ENCODE measurements at regions not wholly inside any gene's neighbourhood (a gene's known extent, or its start where the extent isn't known, plus 50 kb on each side); places are given as distances from the start of the nearest gene placed in this dataset.

DNA sequence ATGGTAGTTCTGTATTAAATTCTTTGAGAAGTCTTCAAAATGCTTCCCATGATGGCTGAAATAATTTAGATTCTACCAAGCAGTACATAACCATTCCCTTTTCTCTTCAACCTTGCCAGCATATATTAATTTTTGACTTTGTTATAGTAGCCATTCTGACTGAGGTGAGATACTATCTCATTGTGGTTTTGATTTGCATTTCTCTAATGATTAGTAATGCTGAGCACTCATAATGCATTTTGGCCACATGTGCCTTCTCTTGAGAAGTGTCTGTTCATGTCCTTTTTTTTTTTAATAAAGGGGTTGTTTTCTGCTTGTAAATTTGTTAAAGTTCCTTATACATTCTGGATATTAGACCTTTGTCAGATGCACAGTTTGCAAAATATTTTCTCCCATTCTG lies 173.9 kb downstream of the CALCRL start:
- no peak for DNase-seq

- DNase-seq: no peak
Observed at GRCh38 chr2:187272255-187272654, 175.8 kb downstream of the CALCRL start.

- DNase-seq: peak; percentile 9
Observed at GRCh38 chr2:187271825-187272224, 176.2 kb downstream of the CALCRL start.

DNA sequence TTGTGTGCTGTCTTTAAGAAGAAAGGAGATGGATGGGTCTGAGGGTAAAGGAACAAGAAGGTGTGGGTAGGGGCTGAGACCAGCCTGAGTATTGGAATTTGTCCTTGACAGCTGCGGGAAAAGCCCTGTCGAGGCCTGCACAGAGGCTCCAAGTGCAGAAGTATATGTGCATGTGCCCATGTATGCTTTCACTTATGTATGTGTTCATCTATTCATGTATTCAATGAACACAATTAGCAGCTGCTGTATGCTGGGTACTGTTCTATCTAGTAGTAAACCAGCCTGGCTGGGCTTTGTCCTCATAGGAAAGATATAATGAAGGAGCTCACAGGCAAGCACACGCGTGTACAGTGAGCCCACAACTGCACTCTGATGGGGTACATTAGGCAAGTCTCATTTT lies 181.4 kb downstream of the CALCRL start:
- DNase-seq: no peak

GRCh38 chr2:187266147-187266546 lies 181.9 kb downstream of the CALCRL start:
- DNase-seq: no peak

DNA sequence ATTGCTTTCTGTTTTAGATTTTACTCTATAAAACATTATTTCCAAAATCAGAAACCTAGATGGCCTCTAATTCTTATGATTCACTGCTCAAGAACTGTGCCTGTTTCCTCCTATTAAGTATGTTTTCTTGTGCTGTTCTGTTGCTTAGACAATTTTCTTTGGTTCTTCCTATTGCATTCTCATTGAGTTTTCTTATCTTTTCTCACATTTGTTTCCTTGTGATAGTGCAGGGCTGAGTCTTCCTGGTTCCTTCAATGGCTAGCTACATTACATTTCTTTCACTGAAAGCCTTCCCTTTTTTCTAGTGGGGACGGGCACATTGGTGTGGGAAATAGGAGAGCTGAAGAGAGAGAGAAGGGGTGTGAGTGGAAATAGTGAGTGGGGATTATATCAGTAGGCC lies 183.4 kb downstream of the CALCRL start:
- DNase-seq: peak; percentile 56

GRCh38 chr2:187263675-187264560 lies 184.1 kb downstream of the CALCRL start:
- peak; percentile 9 for DNase-seq

GRCh38 chr2:187261705-187262104 lies 186.3 kb downstream of the CALCRL start:
- no peak for DNase-seq

DNA sequence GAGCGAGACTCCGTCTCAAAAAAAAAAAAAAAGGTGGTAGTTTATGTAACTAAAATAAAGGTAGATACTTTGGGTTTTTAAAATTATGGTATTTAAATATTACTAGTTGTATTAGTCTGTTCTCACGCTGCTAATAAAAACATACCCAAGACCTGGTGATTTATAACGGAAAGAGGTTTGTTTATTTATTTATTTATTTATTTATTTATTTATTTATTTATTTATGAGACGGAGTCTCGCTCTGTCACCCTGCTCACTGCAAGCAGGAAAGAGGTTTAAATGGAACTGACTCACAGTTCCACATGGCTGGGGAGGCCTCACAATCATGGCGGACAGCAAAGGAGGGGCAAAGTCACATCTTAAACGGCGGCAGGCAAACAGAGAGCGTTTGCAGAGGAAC lies 196.0 kb downstream of the CALCRL start:
- DNase-seq: no peak

DNA sequence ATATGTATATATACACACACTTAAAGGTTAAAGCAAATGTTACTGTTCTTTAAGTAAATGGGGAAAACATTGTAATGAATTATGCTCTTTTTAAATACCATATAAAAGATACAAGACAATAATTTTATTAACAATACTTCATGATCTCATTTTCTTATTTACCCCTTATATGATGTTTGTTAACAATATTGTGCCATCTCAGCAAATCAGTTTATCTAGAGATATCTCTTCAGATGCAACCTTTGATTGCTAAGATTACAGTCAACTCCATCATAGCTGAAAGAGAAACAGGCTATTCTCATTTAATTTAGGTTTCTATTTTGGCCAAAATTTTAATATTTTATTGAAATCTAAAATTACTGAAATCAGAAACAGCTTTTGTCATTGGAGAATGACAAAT lies 197.9 kb downstream of the CALCRL start:
- DNase-seq: no peak

DNA sequence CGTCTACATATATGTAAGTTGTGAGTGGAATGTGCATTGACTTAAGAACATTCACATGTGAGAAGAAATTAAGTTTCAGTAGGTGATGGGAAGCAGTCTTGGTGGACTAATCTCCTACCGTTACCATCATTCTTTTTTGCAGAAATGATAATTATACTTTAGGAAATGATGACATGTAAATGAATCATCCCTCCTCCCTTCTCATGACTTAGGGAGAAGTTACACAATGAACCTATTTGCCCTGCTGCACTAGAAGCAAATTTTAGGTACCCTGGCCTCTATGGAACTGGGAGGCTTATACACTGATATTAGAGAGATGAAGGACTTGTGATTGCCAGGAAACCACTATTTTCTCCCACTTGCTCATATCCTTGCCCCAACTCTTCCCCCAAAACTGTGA lies 214.2 kb downstream of the CALCRL start:
- DNase-seq: no peak

DNA sequence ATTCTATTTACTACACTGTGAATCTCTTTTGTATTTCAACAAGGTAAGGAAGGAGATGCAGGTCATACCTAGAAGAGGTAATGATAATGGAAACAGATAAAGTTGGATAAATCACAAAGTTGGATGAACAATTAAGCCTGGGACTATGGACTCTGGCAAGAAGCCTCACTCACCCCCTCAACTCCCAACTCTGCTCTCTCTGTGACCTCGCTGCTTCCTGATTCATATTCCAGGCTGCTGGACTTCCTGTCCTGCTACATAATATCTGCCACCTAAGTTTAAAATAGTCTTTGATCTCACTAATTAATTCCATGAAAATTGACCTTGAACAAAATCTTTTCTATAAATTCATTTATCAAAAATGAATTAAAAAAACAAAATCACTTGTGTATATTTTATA lies 215.3 kb downstream of the CALCRL start:
- DNase-seq: no peak

DNA sequence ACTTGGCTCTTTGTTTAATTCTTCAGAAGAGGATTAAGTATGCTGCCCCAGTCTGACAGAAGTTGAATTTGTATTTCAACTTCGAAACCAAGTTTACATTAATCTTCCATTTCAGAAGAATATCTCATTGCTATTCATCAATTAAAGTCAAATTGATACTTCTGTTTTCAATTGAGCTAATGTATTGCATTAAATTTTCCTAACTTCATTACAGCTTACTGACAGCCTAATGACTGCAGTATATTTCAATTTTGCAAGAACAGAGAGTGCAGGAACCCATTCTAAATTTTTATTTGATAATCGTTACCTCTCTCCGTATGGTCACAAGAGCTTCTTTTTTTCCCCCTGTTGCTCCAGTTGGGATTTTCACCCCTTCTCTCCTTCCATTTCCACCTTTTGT lies 218.0 kb downstream of the CALCRL start:
- no peak for DNase-seq

GRCh38 chr2:187228986-187229385 lies 219.1 kb downstream of the CALCRL start:
- DNase-seq: no peak

DNA sequence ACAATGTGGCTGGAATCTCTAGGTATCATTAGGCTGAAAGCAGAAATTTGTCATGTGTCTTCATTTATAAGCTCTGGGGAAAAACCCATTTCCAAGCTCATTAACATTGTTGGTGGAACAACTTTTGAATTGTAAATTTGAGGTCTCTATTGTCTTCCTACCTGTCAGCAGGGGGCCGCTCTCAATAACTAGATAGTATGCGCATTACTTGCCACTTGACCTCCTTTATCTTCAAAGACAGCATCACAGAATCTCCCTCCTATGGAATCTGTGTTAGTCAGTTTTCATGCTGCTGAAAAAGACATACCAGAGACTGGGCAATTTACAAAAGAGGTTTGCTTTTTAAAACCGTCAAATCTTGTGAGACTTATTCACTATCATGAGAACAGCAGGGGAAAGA lies 223.1 kb downstream of the CALCRL start:
- no peak for DNase-seq

DNA sequence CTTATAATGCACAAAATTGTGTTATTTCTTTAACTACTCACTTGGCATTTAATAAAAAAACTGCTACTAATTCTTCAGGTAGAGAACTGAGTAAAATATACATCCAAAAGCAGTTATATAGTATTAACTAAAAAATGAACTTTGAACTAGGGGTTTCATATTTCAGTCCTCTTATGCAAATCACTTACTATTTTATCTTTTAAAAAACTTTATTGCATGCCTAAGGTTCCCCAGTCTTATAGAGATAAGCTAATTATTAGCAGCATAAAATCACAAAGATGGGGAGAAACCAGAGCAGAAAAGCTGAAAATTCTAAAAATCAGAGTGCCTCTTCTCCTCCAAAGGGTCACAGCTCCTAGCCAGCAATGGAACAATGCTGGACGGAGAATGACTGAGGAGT lies 228.0 kb downstream of the CALCRL start:
- DNase-seq: no peak

GRCh38 chr2:187215532-187216240 lies 232.4 kb downstream of the CALCRL start:
- DNase-seq: no peak

GRCh38 chr2:187214306-187214705 lies 233.7 kb downstream of the CALCRL start:
- no peak for DNase-seq

DNA sequence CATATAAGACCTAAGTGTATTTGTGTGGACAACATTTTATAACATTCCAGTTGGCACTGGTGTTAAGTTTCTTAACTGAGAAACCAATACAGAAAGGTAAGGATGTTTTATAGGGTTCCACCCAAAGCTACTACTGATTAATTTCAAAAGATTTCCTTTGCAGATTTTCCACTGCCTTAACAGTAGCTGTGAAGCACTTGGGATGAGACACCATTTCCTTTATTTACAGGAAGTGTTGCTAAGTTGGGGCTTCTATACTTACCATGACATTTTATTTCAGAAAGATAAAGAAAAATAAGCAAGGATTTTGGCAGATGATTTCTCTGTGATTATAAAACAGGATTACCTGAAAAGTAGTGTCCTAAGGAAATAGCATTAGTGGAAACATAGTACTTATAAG lies 234.3 kb downstream of the CALCRL start:
- DNase-seq: no peak

DNA sequence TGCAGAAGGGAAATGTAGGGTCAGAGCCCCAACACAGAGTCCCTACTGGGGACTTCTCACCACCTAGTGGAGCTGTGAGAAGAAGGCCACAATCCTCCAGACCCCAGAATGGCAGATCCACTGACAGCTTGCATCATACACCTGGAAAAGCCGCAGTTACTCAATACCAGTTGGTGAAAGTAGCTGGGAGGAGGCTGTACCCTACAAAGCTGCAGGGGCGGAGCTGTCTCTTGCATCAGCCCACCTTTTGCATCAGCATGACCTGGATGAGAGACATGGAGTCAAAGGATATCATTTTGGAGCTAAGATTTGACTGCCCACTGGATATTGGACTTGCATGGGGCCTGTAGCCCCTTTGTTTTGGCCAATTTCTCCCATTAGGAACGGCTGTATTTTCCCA lies 237.3 kb downstream of the CALCRL start:
- DNase-seq: no peak

DNA sequence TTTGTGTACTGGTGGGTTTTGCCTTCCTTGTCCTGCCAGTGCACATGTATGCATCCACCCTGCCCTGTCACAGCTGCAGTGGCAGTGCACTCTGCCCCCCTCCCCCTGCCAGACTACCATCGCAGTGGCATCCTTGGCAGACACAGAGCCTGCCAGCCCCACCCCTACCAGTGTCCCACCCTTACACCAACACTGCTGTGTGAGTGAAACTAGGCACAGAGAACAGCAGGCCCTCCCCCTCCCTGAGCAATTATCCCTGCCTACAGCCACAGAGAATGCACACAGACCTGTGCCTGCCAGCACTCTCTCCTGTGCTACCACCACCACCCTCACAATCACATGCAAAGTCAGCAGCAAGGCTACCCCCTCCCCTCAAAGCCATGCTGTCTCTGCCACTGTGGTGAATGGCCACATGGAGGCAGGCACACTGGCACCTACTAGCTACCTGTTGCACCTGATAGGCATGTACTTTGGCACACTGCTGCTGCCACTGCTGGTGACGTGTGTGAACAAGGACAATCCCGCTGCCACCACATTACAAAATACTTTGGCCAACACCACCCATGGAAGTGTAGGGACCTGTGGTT lies 239.8 kb downstream of the CALCRL start:
- no peak for DNase-seq

GRCh38 chr2:187207126-187207525 lies 240.9 kb downstream of the CALCRL start:
- DNase-seq: no peak

- DNase-seq: no peak
Observed at GRCh38 chr2:187206471-187206870, 241.6 kb downstream of the CALCRL start.

- DNase-seq: no peak
Observed at GRCh38 chr2:187206071-187206470, 242.0 kb downstream of the CALCRL start.
